IMR-90 (cell line): ENCODE measurements at regions not wholly inside any gene's neighbourhood (a gene's known extent, or its start where the extent isn't known, plus 50 kb on each side); places are given as distances from the start of the nearest gene placed in this dataset.

Source experiments
- ATAC-seq: fragments of 200-7000 bp; cut with Tn5 transposase; 2 replicates; pipeline ENCODE4 v1.9.1; 2020; ENCODE audit warnings: low read depth, mild to moderate bottlenecking, moderate library complexity
- BruUV-seq: library from RNA; stranded (reverse); fragments of 400-500 nt; replicated peaks from 2 replicates; lab custom pipeline; 2021; lab: Mats Ljungman, UMichigan
- CTCF ChIA-PET: fragments of 300-600 bp; formaldehyde crosslinking; extraction: SDS; loops from one replicate; lab custom pipeline; 2021; ENCODE audit warnings: antibody characterized with exemption; lab: Yijun Ruan, JAX
- POLR2A ChIA-PET: fragments of 300-600 bp; sonication (Branson Sonifier 250); formaldehyde crosslinking; loops from one replicate; lab custom pipeline; 2022; ENCODE audit warnings: antibody characterized with exemption; ENCODE audit not compliant: unreplicated experiment; lab: Charles Lee
- DNase-seq: peaks from one replicate; pipeline ENCODE4 v3.0.0; 2013
- H2AFZ ChIP-seq: replicated peaks from 2 replicates; pipeline ENCODE3; 2013; ENCODE audit warnings: low read length, mild to moderate bottlenecking; ENCODE audit not compliant: poor library complexity
- H2AK5ac ChIP-seq: 2 replicates; pipeline ENCODE4 v1.6.1; 2013; ENCODE audit warnings: low read depth, low read length, inconsistent platforms
- H2AK9ac ChIP-seq: replicated peaks from 2 replicates; pipeline ENCODE3; 2013; ENCODE audit warnings: mild to moderate bottlenecking, low read depth, low read length, moderate library complexity; ENCODE audit not compliant: poor library complexity
- H2BK120ac ChIP-seq: 2 replicates; pipeline ENCODE4 v1.6.1; 2013; ENCODE audit warnings: low read depth, low read length, inconsistent platforms
- H2BK15ac ChIP-seq: 3 replicates; pipeline ENCODE4 v1.6.1; 2013; ENCODE audit warnings: low read depth, low read length, inconsistent platforms
- H2BK20ac ChIP-seq: 2 replicates; pipeline ENCODE4 v1.6.1; 2013; ENCODE audit warnings: low read depth, mild to moderate bottlenecking, inconsistent platforms, low read length, moderate library complexity
- H2BK5ac ChIP-seq: 2 replicates; pipeline ENCODE4 v1.6.1; 2013; ENCODE audit warnings: mild to moderate bottlenecking, low read depth, low read length, inconsistent platforms; ENCODE audit not compliant: poor library complexity, severe bottlenecking
- H3K14ac ChIP-seq: replicated peaks from 2 replicates; pipeline ENCODE4 v1.6.1; 2013; ENCODE audit warnings: low read depth, low read length, inconsistent platforms
- H3K18ac ChIP-seq: 2 replicates; pipeline ENCODE4 v1.6.1; 2013; ENCODE audit warnings: low read depth, low read length, control low read depth
- H3K23ac ChIP-seq: 2 replicates; pipeline ENCODE4 v1.6.1; 2013; ENCODE audit warnings: low read depth, low read length, inconsistent platforms
- H3K27ac ChIP-seq: 2 replicates; pipeline ENCODE4 v1.5.1; 2013; ENCODE audit warnings: mild to moderate bottlenecking, control low read depth, low read length; ENCODE audit not compliant: insufficient read depth
- H3K27me3 ChIP-seq: 2 replicates; pipeline ENCODE4 v1.6.1; 2013; ENCODE audit warnings: low read length; ENCODE audit not compliant: control insufficient read depth, insufficient read depth
- H3K36me3 ChIP-seq: 2 replicates; pipeline ENCODE4 v1.6.1; 2013; ENCODE audit warnings: low read length, mixed read lengths; ENCODE audit not compliant: control insufficient read depth, insufficient read depth
- H3K4ac ChIP-seq: 2 replicates; pipeline ENCODE4 v1.6.1; 2013; ENCODE audit warnings: low read depth, low read length, inconsistent platforms
- H3K4me1 ChIP-seq: 2 replicates; pipeline ENCODE4 v1.6.1; 2013; ENCODE audit warnings: low read length, mixed read lengths; ENCODE audit not compliant: control insufficient read depth, insufficient read depth
- H3K4me2 ChIP-seq: 2 replicates; pipeline ENCODE4 v1.6.1; 2013; ENCODE audit warnings: low read depth, mild to moderate bottlenecking, control low read depth, low read length, moderate library complexity
- H3K4me3 ChIP-seq: 2 replicates; pipeline ENCODE4 v1.5.1; 2013; ENCODE audit warnings: low read depth, mild to moderate bottlenecking, control low read depth, low read length, moderate library complexity; ENCODE audit not compliant: insufficient read depth
- H3K56ac ChIP-seq: 2 replicates; pipeline ENCODE4 v1.6.1; 2013; ENCODE audit warnings: low read length, inconsistent platforms; ENCODE audit not compliant: insufficient read depth; ENCODE audit errors: extremely low read depth
- H3K79me1 ChIP-seq, 2 experiments: 2 replicates each; pipeline ENCODE4 v1.6.1; 2013; ENCODE audit warnings: low read length in 2 of 2, inconsistent platforms in 1 of 2, low read depth in 1 of 2
- H3K9ac ChIP-seq: 2 replicates; pipeline ENCODE4 v1.6.1; 2013; ENCODE audit warnings: low read depth, low read length, control low read depth
- H3K9me1 ChIP-seq: 2 replicates; pipeline ENCODE4 v1.6.1; 2013; ENCODE audit warnings: low read length, inconsistent platforms; ENCODE audit not compliant: insufficient read depth
- H3K9me3 ChIP-seq: 2 replicates; pipeline ENCODE4 v1.6.1; 2013; ENCODE audit warnings: low read length; ENCODE audit not compliant: control insufficient read depth, insufficient read depth
- H4K20me1 ChIP-seq: 2 replicates; pipeline ENCODE4 v1.6.1; 2013; ENCODE audit warnings: low read length, inconsistent platforms; ENCODE audit not compliant: insufficient read depth
- H4K5ac ChIP-seq: 2 replicates; pipeline ENCODE4 v1.6.1; 2013; ENCODE audit warnings: mild to moderate bottlenecking, low read depth, low read length, control low read depth
- H4K8ac ChIP-seq, 2 experiments: 2 replicates each; pipeline ENCODE4 v1.6.1; 2013; ENCODE audit warnings: low read depth in 2 of 2, low read length in 2 of 2, control low read depth in 1 of 2, inconsistent platforms in 1 of 2
- H4K91ac ChIP-seq: 2 replicates; pipeline ENCODE4 v1.6.1; 2013; ENCODE audit warnings: low read depth, low read length, inconsistent platforms; ENCODE audit not compliant: insufficient read depth
- BHLHE40 ChIP-seq: fragments of 150-350 bp; IDR thresholded peaks from 2 replicates; pipeline ENCODE4 v1.6.1; 2016; ENCODE audit warnings: mild to moderate bottlenecking, low read depth, low read length
- CEBPB ChIP-seq: IDR thresholded peaks from 2 replicates; pipeline ENCODE4 v1.6.1; 2012; ENCODE audit warnings: low read depth, low read length, improper control_type of control experiment
- CHD1 ChIP-seq: IDR thresholded peaks from 2 replicates; pipeline ENCODE4 v1.6.1; 2012; ENCODE audit warnings: low read depth, low read length, improper control_type of control experiment
- ELK1 ChIP-seq: fragments of 150-350 bp; IDR thresholded peaks from 2 replicates; pipeline ENCODE4 v1.6.1; 2016; ENCODE audit warnings: low read depth, mild to moderate bottlenecking, low read length, moderate library complexity, borderline replicate concordance
- FOS ChIP-seq: fragments of 150-350 bp; IDR thresholded peaks from 2 replicates; pipeline ENCODE4 v1.6.1; 2016; ENCODE audit warnings: low read depth, low read length
- MAFK ChIP-seq: IDR thresholded peaks from 2 replicates; pipeline ENCODE4 v1.6.1; 2012; ENCODE audit warnings: low read depth, low read length, improper control_type of control experiment
- MAZ ChIP-seq: IDR thresholded peaks from 2 replicates; pipeline ENCODE4 v1.6.1; 2012; ENCODE audit warnings: low read depth, mild to moderate bottlenecking, low read length, improper control_type of control experiment, moderate library complexity, borderline replicate concordance
- MXI1 ChIP-seq: IDR thresholded peaks from 2 replicates; pipeline ENCODE4 v1.6.1; 2012; ENCODE audit warnings: low read depth, mild to moderate bottlenecking, low read length, moderate library complexity, borderline replicate concordance
- NFE2L2 ChIP-seq: fragments of 150-350 bp; IDR thresholded peaks from 2 replicates; pipeline ENCODE4 v1.6.1; 2016; ENCODE audit warnings: low read depth, mild to moderate bottlenecking, low read length
- POLR2A ChIP-seq: IDR thresholded peaks from 2 replicates; pipeline ENCODE4 v1.6.1; 2012; ENCODE audit warnings: mild to moderate bottlenecking, low read depth, low read length
- RAD21 ChIP-seq: IDR thresholded peaks from 2 replicates; pipeline ENCODE4 v1.6.1; 2012; ENCODE audit warnings: low read length, improper control_type of control experiment
- RCOR1 ChIP-seq: IDR thresholded peaks from 2 replicates; pipeline ENCODE4 v1.6.1; 2012; ENCODE audit warnings: mild to moderate bottlenecking, low read length, improper control_type of control experiment; ENCODE audit not compliant: insufficient replicate concordance
- RFX5 ChIP-seq: IDR thresholded peaks from 2 replicates; pipeline ENCODE4 v1.8.0; 2012; ENCODE audit warnings: low read depth, mild to moderate bottlenecking, low read length, moderate library complexity
- SMC3 ChIP-seq: fragments of 150-350 bp; IDR thresholded peaks from 2 replicates; pipeline ENCODE4 v1.6.1; 2016; ENCODE audit warnings: low read depth, mild to moderate bottlenecking, antibody characterized with exemption, low read length, moderate library complexity
- dilution Hi-C: fragments of 300-500 bp; cut with HindIII; formaldehyde crosslinking; loops from one replicate; pipeline ENCODE4 v1.14.3; 2018; ENCODE audit warnings: low sequenced_read_pairs; ENCODE audit not compliant: unreplicated experiment
- in situ Hi-C: fragments of 300-500 bp; cut with MboI; formaldehyde crosslinking; loops from 3 replicates; pipeline ENCODE4 v1.14.3; 2019; ENCODE audit warnings: low sequenced_read_pairs, inconsistent platforms, mixed read lengths
- intact Hi-C: fragments of 100-400 bp; cut with micrococcal nuclease; formaldehyde crosslinking; loops from 2 replicates; pipeline ENCODE4 v1.10.0; 2022
- TF ChIP-seq, protein P1 (sequence below): fragments of 150-350 bp; IDR thresholded peaks from 2 replicates; pipeline ENCODE4 v1.6.1; 2017; ENCODE audit warnings: mild to moderate bottlenecking, antibody characterized with exemption, low read length, low read depth
- TF ChIP-seq, protein P2 (sequence below): conservative IDR thresholded peaks from 2 replicates; pipeline ENCODE4 v1.5.1; 2012; ENCODE audit warnings: mild to moderate bottlenecking, low read depth, low read length, improper control_type of control experiment

- Histone ChIP-seq H4K8ac (no peak overlapping the region), H3K14ac (no peak overlapping the region), H4K91ac (no peak overlapping the region), H2AK9ac (no peak overlapping the region), H2BK5ac (no peak overlapping the region), H2BK20ac (no peak overlapping the region), H3K27me3 (no peaks in the 10 kb centered on the region), H3K9ac (no peak overlapping the region), H2BK15ac (no peak overlapping the region), H4K20me1 (no peaks in the 10 kb centered on the region), H3K56ac (no peak overlapping the region), H3K4me3 (no peak overlapping the region), H3K4ac (no peak overlapping the region), H3K27ac (no peak overlapping the region), H2AFZ (no peak overlapping the region), H3K23ac (no peak overlapping the region), H3K79me1 (no peaks in the 10 kb centered on the region), H3K9me3 (no peaks in the 10 kb centered on the region), H3K18ac (no peak overlapping the region), H3K9me1 (no peaks in the 10 kb centered on the region), H2BK120ac (no peak overlapping the region), H3K4me2 (no peak overlapping the region), H3K4me1 (no peaks in the 10 kb centered on the region), H4K5ac (no peak overlapping the region), H3K36me3 (no peaks in the 10 kb centered on the region), H2AK5ac (no peak overlapping the region)
- ChIA-PET POLR2A (no interaction called here), CTCF (interaction anchor here (0.6 kb wide), 1 partner anchor 18 kb away, joined by 3 read pairs; no protein-coding TSS in a partner anchor)
- TF ChIP-seq MAFK (no peak), CHD1 (no peak), FOS (no peak), MXI1 (no peak), RAD21 (no peak), NFE2L2 (no peak), RCOR1 (no peak), CEBPB (no peak), SMC3 (no peak), RFX5 (no peak), MAZ (no peak), POLR2A (no peak), BHLHE40 (no peak), ELK1 (no peak)
- TF ChIP-seq, protein P1, sequence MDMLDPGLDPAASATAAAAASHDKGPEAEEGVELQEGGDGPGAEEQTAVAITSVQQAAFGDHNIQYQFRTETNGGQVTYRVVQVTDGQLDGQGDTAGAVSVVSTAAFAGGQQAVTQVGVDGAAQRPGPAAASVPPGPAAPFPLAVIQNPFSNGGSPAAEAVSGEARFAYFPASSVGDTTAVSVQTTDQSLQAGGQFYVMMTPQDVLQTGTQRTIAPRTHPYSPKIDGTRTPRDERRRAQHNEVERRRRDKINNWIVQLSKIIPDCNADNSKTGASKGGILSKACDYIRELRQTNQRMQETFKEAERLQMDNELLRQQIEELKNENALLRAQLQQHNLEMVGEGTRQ: no peak
- TF ChIP-seq, protein P2, sequence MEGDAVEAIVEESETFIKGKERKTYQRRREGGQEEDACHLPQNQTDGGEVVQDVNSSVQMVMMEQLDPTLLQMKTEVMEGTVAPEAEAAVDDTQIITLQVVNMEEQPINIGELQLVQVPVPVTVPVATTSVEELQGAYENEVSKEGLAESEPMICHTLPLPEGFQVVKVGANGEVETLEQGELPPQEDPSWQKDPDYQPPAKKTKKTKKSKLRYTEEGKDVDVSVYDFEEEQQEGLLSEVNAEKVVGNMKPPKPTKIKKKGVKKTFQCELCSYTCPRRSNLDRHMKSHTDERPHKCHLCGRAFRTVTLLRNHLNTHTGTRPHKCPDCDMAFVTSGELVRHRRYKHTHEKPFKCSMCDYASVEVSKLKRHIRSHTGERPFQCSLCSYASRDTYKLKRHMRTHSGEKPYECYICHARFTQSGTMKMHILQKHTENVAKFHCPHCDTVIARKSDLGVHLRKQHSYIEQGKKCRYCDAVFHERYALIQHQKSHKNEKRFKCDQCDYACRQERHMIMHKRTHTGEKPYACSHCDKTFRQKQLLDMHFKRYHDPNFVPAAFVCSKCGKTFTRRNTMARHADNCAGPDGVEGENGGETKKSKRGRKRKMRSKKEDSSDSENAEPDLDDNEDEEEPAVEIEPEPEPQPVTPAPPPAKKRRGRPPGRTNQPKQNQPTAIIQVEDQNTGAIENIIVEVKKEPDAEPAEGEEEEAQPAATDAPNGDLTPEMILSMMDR: no peak
- DNase-seq: no peak
- no peak for ATAC-seq
- dilution Hi-C loops: no loop called here
- in situ Hi-C loops: no loop called here
- intact Hi-C loops: no loop called here
- no TSS peak for BruUV-seq
These were observed 691.4 kb downstream of the DNAH5 start for GRCh38 chr5:13253111-13253510.
